HepG2 (cell line): ENCODE measurements at regions not wholly inside any gene's neighbourhood (a gene's known extent, or its start where the extent isn't known, plus 50 kb on each side); places are given as distances from the start of the nearest gene placed in this dataset.
"Not testable (repeated sequence)": the region's sequence is repeated elsewhere in the genome, so short reads cannot be mapped to it uniquely, and the experiment has no call there.

Experiments used
- ATAC-seq: fragments of 200-7000 bp; cut with Tn5 transposase; 3 replicates; pipeline ENCODE4 v1.9.1; 2020; ENCODE audit warnings: mild to moderate bottlenecking, moderate library complexity
- BruUV-seq: library from RNA; stranded (reverse); fragments of 400-500 nt; replicated peaks from 2 replicates; lab custom pipeline; 2021; lab: Mats Ljungman, UMichigan
- CTCF ChIA-PET: fragments of 300-600 bp; formaldehyde crosslinking; extraction: SDS; loops from one replicate; lab custom pipeline; 2021; ENCODE audit warnings: low total read pairs, inconsistent platforms, low intra/inter-chr PET ratio; lab: Yijun Ruan, JAX
- POLR2A ChIA-PET: fragments of 350-600 bp; sonication (Branson Sonifier 250); formaldehyde crosslinking; loops from one replicate; lab custom pipeline; 2020; ENCODE audit warnings: antibody characterized with exemption, inconsistent platforms; lab: Yijun Ruan, JAX
- DNase-seq: peaks from one replicate; pipeline ENCODE4 v3.0.0-alpha.2; 2015; ENCODE audit warnings: low spot score
- FAIRE-seq: peaks from 3 replicates; lab custom pipeline; 2011; peaks lifted over from hg19 to GRCh38; lab: Jason Lieb, UNC
- H2AFZ ChIP-seq: one replicate; pipeline ENCODE4 v1.6.1; 2011; ENCODE audit warnings: low read length, inconsistent platforms
- H3K27ac ChIP-seq: fragments of 300-600 bp; 3 replicates; pipeline ENCODE4 v1.8.0; 2011; ENCODE audit warnings: mixed run types, mild to moderate bottlenecking, mixed read lengths, low read length, inconsistent platforms; ENCODE audit not compliant: insufficient read depth; ENCODE audit errors: extremely low read length
- H3K27me3 ChIP-seq, 2 experiments: fragments of 200-600 bp in 1 of 2; 2 replicates in 1 of 2; 3 replicates in 1 of 2; pipeline versions ENCODE4 v1.6.0 to v1.8.0; 2011; ENCODE audit warnings: low read length in 2 of 2, mild to moderate bottlenecking in 2 of 2, moderate library complexity in 2 of 2, inconsistent platforms in 1 of 2; ENCODE audit not compliant: insufficient read depth in 2 of 2, control insufficient read depth in 1 of 2
- H3K36me3 ChIP-seq, 2 experiments: fragments of 200-600 bp in 1 of 2; replicated peaks in 1 of 2; 2 replicates in 1 of 2; 3 replicates in 1 of 2; pipeline versions ENCODE4 v1.5.1 to v1.8.0; 2011; ENCODE audit warnings: low read length in 2 of 2, inconsistent platforms in 1 of 2; ENCODE audit not compliant: insufficient read depth in 2 of 2, control insufficient read depth in 1 of 2
- H3K4me1 ChIP-seq: 2 replicates; pipeline ENCODE4 v1.5.1; 2012; ENCODE audit warnings: low read length, inconsistent platforms; ENCODE audit not compliant: insufficient read depth
- H3K4me2 ChIP-seq: 2 replicates; pipeline ENCODE4 v1.6.0; 2011; ENCODE audit warnings: low read depth, low read length, inconsistent platforms
- H3K4me3 ChIP-seq, 3 experiments: fragments of 200-600 bp in 1 of 3; sonication (generic), shearing (Covaris generic) in 1 of 3; replicated peaks in 1 of 3; 2 replicates each; pipeline ENCODE4 v1.5.1; 2011 to 2016; ENCODE audit warnings: low read length in 3 of 3, inconsistent platforms in 2 of 3, low read depth in 2 of 3, mild to moderate bottlenecking in 2 of 3, control low read depth in 1 of 3, mixed read lengths in 1 of 3; ENCODE audit not compliant: insufficient read depth in 1 of 3
- H3K79me2 ChIP-seq: one replicate; pipeline ENCODE4 v1.6.1; 2011; ENCODE audit warnings: low read length, inconsistent platforms; ENCODE audit not compliant: insufficient read depth
- H3K9ac ChIP-seq: 2 replicates; pipeline ENCODE4 v1.6.0; 2011; ENCODE audit warnings: mild to moderate bottlenecking, low read depth, low read length, inconsistent platforms; ENCODE audit not compliant: insufficient read depth
- H3K9me3 ChIP-seq: 2 replicates; pipeline ENCODE4 v1.5.1; 2012; ENCODE audit warnings: mild to moderate bottlenecking, low read length
- H4K20me1 ChIP-seq: 2 replicates; pipeline ENCODE4 v1.6.0; 2011; ENCODE audit warnings: inconsistent platforms, mild to moderate bottlenecking, low read length, moderate library complexity; ENCODE audit not compliant: insufficient read depth
- ARNT ChIP-seq: fragments of 450-650 bp; IDR thresholded peaks from 2 replicates; pipeline ENCODE4 v1.6.1; 2017
- FLYWCH1 ChIP-seq: sonication (generic); formaldehyde crosslinking; IDR thresholded peaks from 2 replicates; pipeline ENCODE4 v1.8.1; 2023; ENCODE audit warnings: mild to moderate bottlenecking, missing genetic modification reagents
- FOXA1 ChIP-seq, 2 experiments: fragments of 450-650 bp in 1 of 2; sonication (generic) in 1 of 2; formaldehyde crosslinking in 1 of 2; IDR thresholded peaks; 2 replicates each; pipeline versions ENCODE4 v1.4.0 to v1.6.1; 2016 to 2020; ENCODE audit warnings: missing genetic modification reagents in 1 of 2
- HNF1A ChIP-seq, 2 experiments: sonication (generic) in 1 of 2; formaldehyde crosslinking in 1 of 2; IDR thresholded peaks; 2 replicates each; pipeline versions ENCODE4 v1.4.0 to v1.6.1; 2016 to 2020; ENCODE audit warnings: borderline replicate concordance in 1 of 2, low read depth in 1 of 2, mild to moderate bottlenecking in 1 of 2, missing genetic modification reagents in 1 of 2
- PLRG1 ChIP-seq: fragments of 450-650 bp; conservative IDR thresholded peaks from 2 replicates; pipeline ENCODE4 v1.6.1; 2016
- PRDM15 ChIP-seq: sonication (generic); formaldehyde crosslinking; IDR thresholded peaks from 2 replicates; pipeline ENCODE4 v1.4.0; 2020; ENCODE audit warnings: missing genetic modification reagents
- SOX6 ChIP-seq, 2 experiments: fragments of 450-650 bp in 1 of 2; sonication (generic) in 1 of 2; formaldehyde crosslinking in 1 of 2; IDR thresholded peaks; 2 replicates each; pipeline versions ENCODE4 v1.4.0 to v1.6.1; 2017 to 2020; ENCODE audit warnings: antibody characterized with exemption in 1 of 2, mild to moderate bottlenecking in 1 of 2, missing genetic modification reagents in 1 of 2
- ZNF282 ChIP-seq: fragments of 450-650 bp; IDR thresholded peaks from 2 replicates; pipeline ENCODE4 v1.6.1; 2018; ENCODE audit not compliant: partially characterized antibody
- WGBS: methylation state at CpG from one replicate; pipeline ENCODE4 v1.1.6; 2017; ENCODE audit warnings: low lambda C conversion rate; 5-methylcytosine and 5-hydroxymethylcytosine counted together
- in situ Hi-C: cut with HindIII; loops from 2 replicates; pipeline ENCODE4 v1.10.0; 2017; ENCODE audit warnings: low pct_unique_long_range_greater_than_20kb; ENCODE audit not compliant: extremely low pct_ligation_motif_present
- intact Hi-C: fragments of 100-400 bp; cut with micrococcal nuclease; formaldehyde crosslinking; loops from one replicate; pipeline ENCODE4 v1.10.0; 2022; ENCODE audit not compliant: unreplicated experiment

GRCh38 chr21:7925918-7926582 is 2595.3 kb upstream of the TPTE start:
- POLR2A ChIA-PET, H3K4me2 ChIP-seq, H3K9me3 ChIP-seq, H3K27me3 ChIP-seq, BruUV-seq, H3K79me2 ChIP-seq, in situ Hi-C loops, H3K9ac ChIP-seq, intact Hi-C loops, H2AFZ ChIP-seq, DNase-seq, H3K4me1 ChIP-seq, FAIRE-seq, H4K20me1 ChIP-seq, H3K4me3 ChIP-seq, H3K27ac ChIP-seq, H3K36me3 ChIP-seq, CTCF ChIA-PET: not testable (repeated sequence)
- TF ChIP-seq FLYWCH1 = peak; percentile 97
- peak; percentile 72 for TF ChIP-seq PRDM15 (CRISPR knock-in tag)
- 23% methylated on average over 16 of the region's 16 CpGs for WGBS
- ATAC-seq = peak; percentile 53; the same call in 1 of the 3 replicates

- H3K4me2 ChIP-seq; FAIRE-seq; H3K4me1 ChIP-seq; H3K9ac ChIP-seq; H3K79me2 ChIP-seq; POLR2A ChIA-PET; H3K27ac ChIP-seq; H3K36me3 ChIP-seq; intact Hi-C loops; in situ Hi-C loops; BruUV-seq; H3K27me3 ChIP-seq; ATAC-seq; H4K20me1 ChIP-seq; CTCF ChIA-PET; H3K9me3 ChIP-seq; H3K4me3 ChIP-seq; H2AFZ ChIP-seq; DNase-seq; TF ChIP-seq SOX6 (CRISPR knock-in tag; IDR thresholded peaks at IDR 0.05); HNF1A (IDR thresholded peaks at IDR 0.05; ENCODE audit: low read depth); FOXA1 (CRISPR knock-in tag; IDR thresholded peaks at IDR 0.05): not testable (repeated sequence)
- 21% methylated on average over 12 of the region's 12 CpGs for WGBS
- TF ChIP-seq PLRG1 (peak; percentile 93; the same call in 1 of the 2 replicates), ZNF282 (peak; percentile 89), FLYWCH1 (0 out of 2 replicates have a peak, but pooled peaks have one; percentile 62), SOX6 (IDR thresholded peaks at IDR 0.05) (peak; percentile 83; the same call in 1 of the 2 replicates), HNF1A (CRISPR knock-in tag; IDR thresholded peaks at IDR 0.05; ENCODE audit: borderline replicate concordance) (0 out of 2 replicates have a peak, but pooled peaks have one; percentile 21), ARNT (0 out of 2 replicates have a peak, but pooled peaks have one; percentile 5), FOXA1 (IDR thresholded peaks at IDR 0.05) (peak; percentile 36; the same call in 1 of the 2 replicates)
Observed at GRCh38 chr21:7928528-7928927, 2592.9 kb upstream of the TPTE start.
